ENCODE measurements at regions not wholly inside any gene's neighbourhood (a gene's known extent, or its start where the extent isn't known, plus 50 kb on each side); places are given as distances from the start of the nearest gene placed in this dataset.

DNA sequence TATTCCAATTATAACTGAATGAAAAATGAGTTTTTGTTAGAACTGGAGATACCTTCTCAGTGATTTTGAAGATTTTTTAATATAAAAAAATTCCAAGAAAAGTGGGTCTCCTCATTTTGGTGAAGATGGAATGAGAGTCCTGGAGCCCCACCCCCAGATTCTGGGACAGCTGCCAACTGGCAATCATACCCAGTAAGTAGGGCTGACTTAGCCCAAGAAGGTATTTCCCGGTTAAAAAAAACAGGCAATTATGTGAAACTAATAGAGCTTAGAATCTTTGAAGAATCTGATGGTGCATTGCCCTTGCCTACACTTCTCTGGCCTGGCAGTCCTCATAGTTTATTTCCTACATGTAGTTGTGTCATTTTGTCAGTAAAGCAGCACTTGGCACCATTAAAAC is 52.8 kb upstream of the VWDE start:
- FAIRE-seq: no peak
- dilution Hi-C loops (cut with MboI; ENCODE audit: extremely low pct_ligation_motif_present, low sequenced_read_pairs): no loop called here
- Histone ChIP-seq H3K4me2 (ENCODE audit: insufficient read depth, low read length) (no peak overlapping the region), H3K27ac (ENCODE audit: insufficient read depth, low read depth, low read length) (no peak overlapping the region), H3K4me3 (replicated peaks in 1 of 3; ENCODE audit: insufficient read depth in 1 of 3, low read depth in 1 of 3, low read length in 3 of 3) (no peak overlapping the region), H3K9ac (replicated peaks; ENCODE audit: extremely low read depth, insufficient read depth, low read length) (no peak overlapping the region), H3K36me3 (ENCODE audit: control insufficient read depth in 2 of 2, extremely low read depth in 1 of 2, insufficient read depth in 2 of 2, low read length in 2 of 2) (no peaks in the 10 kb centered on the region), H3K4me1 (ENCODE audit: control insufficient read depth, extremely low read depth, insufficient read depth, low read length) (no peaks in the 10 kb centered on the region), H3K9me1 (replicated peaks; ENCODE audit: control insufficient read depth, extremely low read depth, insufficient read depth, low read length) (no peaks in the 10 kb centered on the region), H3K9me3 (replicated peaks; ENCODE audit: control insufficient read depth, insufficient read depth, low read length) (no peaks in the 10 kb centered on the region), H4K20me1 (replicated peaks; ENCODE audit: control insufficient read depth, extremely low read depth, insufficient read depth, low read length) (no peaks in the 10 kb centered on the region), H3K27me3 (ENCODE audit: control insufficient read depth in 2 of 2, insufficient read depth in 2 of 2, low read length in 2 of 2) (peaks cover 0 to 5% of the 10 kb centered on the region in 2 experiments), H2AFZ (ENCODE audit: low read depth, low read length) (no peak overlapping the region), H3K79me2 (ENCODE audit: control insufficient read depth, insufficient read depth, low read length) (no peaks in the 10 kb centered on the region)
- DNase-seq (ENCODE audit: low read depth, low spot score): no peak
- BruUV-seq (replicated peaks): no TSS peak
- ChIA-PET CTCF (interaction anchor here (0.6 to 8.2 kb wide), 8 partner anchors 9 to 67 kb away, joined by 3 to 282 read pairs (median 4); no protein-coding TSS in a partner anchor), POLR2A (no interaction called here)
- intact Hi-C loops (cut with micrococcal nuclease): no loop called here
- no peak for TF ChIP-seq POLR2A (IDR thresholded peaks at IDR 0.05; ENCODE audit: low read depth, low read length)
- TF ChIP-seq, protein P1, sequence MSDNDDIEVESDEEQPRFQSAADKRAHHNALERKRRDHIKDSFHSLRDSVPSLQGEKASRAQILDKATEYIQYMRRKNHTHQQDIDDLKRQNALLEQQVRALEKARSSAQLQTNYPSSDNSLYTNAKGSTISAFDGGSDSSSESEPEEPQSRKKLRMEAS (IDR thresholded peaks at IDR 0.05; ENCODE audit: insufficient read depth, insufficient read length): no peak
- no peak for TF ChIP-seq EZH2 (IDR thresholded peaks at IDR 0.05; ENCODE audit: borderline replicate concordance, low read depth, low read length, severe bottlenecking)
- no peak for TF ChIP-seq POLR2AphosphoS5 (IDR thresholded peaks at IDR 0.05; ENCODE audit: insufficient read depth, low read depth, low read length)
- TF ChIP-seq, protein P2, sequence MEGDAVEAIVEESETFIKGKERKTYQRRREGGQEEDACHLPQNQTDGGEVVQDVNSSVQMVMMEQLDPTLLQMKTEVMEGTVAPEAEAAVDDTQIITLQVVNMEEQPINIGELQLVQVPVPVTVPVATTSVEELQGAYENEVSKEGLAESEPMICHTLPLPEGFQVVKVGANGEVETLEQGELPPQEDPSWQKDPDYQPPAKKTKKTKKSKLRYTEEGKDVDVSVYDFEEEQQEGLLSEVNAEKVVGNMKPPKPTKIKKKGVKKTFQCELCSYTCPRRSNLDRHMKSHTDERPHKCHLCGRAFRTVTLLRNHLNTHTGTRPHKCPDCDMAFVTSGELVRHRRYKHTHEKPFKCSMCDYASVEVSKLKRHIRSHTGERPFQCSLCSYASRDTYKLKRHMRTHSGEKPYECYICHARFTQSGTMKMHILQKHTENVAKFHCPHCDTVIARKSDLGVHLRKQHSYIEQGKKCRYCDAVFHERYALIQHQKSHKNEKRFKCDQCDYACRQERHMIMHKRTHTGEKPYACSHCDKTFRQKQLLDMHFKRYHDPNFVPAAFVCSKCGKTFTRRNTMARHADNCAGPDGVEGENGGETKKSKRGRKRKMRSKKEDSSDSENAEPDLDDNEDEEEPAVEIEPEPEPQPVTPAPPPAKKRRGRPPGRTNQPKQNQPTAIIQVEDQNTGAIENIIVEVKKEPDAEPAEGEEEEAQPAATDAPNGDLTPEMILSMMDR (IDR thresholded peaks at IDR 0.05; ENCODE audit: extremely low read depth in 1 of 2, insufficient read depth in 1 of 2, low read depth in 1 of 2, low read length in 2 of 2): no peak
- TF ChIP-seq GATA2 (IDR thresholded peaks at IDR 0.05; ENCODE audit: insufficient read depth, insufficient read length, low read depth, low read length): no peak
- no peak for TF ChIP-seq MYC (IDR thresholded peaks at IDR 0.05; ENCODE audit: low read depth, low read length)
- TF ChIP-seq FOS (IDR thresholded peaks at IDR 0.05; ENCODE audit: borderline replicate concordance, insufficient read depth, low read length): no peak
- TF ChIP-seq JUN (IDR thresholded peaks at IDR 0.05; ENCODE audit: borderline replicate concordance, insufficient read depth, insufficient read length, low read depth): no peak
